COLO668 (cell line): ENCODE measurements at regions not wholly inside any gene's neighbourhood (a gene's known extent, or its start where the extent isn't known, plus 50 kb on each side); places are given as distances from the start of the nearest gene placed in this dataset.
A peak's percentile ranks its signal among the peaks of the same experiment; 100 is the strongest.

Source experiments
- DNase-seq: peaks from one replicate; lab custom pipeline; 2025; ENCODE audit not compliant: unreplicated experiment; lab: John Stamatoyannopoulos, UW

DNA sequence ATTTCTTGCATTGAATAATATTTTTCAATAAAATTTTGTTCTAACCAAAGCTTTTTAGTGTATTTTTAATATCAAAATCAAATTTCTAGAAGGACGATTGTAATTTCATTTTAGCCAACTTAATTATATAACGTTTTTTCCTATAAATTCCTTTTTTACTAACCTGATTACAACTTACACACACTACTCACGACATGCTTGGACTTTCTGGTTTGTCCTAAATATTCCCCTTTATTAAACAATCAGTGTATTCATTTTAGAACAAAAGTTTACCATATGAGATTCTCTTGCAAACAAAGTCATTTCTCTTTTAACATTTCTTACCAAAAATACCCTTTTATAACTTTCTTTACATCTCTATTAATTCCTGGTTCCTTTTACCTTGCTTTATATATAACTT, 173.7 kb downstream of the PWWP3B start:
- DNase-seq, result no peak

DNA sequence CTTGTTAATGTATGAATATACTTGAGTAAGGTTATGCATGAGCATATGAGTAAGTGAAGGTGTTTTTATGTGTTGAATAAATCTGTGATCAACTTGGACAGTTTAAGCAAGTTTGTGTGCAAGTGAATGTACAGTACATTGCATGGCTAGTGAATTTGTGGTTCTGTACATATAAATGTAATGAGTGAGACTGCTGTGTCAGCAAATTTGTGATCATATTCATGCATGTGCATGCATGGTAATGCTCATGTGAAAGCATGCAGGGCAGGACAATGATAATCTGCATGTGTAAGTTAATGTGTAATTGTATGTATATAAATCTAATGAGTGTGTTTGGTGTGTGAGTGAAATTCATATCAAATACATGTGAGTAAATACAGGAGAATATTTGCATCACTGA, 188.5 kb downstream of the PWWP3B start:
- DNase-seq, result no peak

DNA sequence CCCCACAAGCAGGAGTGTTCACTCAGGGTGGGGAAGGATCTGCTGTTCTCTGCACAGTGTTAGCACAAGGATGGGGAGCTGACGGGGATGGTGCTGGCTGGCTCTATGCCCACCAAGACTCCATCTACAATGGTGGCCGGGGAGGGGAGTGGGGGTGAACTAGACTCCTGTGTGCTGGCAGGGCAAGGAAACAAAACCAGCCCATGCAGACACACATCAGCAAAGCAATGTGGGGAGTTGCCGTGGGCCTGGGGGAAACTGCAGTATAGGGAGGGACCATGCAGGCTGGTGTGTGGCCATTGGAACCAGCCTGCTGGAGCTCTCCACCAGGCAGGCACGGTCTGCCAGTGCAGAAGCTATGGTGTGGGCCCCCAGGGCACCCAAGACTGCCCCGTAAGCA, 195.1 kb downstream of the PWWP3B start:
- DNase-seq, result no peak

DNA sequence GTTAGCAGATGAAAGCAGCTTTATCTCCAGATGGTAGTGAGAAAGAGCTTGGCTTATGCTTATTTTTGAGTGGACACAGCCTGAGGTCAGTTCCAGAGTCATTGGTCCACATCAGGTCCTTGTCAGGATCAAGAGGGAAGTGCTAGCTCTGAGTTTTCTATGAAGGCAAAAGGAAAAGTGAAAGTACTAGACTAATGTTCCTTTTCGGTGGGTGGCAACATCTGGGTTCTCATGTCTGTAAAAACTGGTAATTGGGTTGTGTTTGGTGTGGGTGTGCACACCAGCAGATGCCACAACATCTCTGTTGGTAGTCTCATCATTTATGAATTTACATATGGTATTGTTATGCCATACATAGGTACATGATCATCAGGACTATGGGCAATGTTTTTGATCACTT, 210.5 kb downstream of the PWWP3B start:
- no peak for DNase-seq

DNA sequence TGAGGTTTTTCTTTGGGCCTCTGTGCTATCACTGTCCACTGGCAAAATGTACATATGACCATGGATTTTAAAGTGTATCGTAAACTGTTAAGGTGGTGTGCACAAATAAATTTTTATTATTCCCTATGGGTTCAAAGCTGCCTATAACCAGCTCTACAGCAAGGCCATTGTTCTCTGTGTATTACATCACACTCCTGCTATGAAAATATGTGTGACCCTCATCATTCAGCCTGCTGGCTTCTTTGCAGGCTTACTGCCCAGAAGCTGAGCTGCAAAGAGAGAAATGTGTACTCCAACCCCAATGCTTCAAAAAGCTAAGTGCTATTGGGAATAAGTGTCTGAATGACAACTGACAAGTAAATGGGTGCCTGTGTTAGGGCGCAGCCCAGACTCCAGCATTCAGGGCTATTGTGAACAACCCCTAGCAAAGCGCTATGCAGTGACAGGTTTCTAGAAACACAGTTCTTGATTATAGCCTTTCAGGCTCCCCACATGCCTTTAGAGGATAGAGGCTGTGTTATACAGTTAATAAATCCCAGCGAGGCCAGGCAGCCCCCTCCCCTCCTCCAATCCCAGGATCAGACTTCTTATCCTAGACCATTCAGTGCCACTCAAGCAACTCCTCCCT, 220.4 kb upstream of the RADX start:
- DNase-seq, result no peak

DNA sequence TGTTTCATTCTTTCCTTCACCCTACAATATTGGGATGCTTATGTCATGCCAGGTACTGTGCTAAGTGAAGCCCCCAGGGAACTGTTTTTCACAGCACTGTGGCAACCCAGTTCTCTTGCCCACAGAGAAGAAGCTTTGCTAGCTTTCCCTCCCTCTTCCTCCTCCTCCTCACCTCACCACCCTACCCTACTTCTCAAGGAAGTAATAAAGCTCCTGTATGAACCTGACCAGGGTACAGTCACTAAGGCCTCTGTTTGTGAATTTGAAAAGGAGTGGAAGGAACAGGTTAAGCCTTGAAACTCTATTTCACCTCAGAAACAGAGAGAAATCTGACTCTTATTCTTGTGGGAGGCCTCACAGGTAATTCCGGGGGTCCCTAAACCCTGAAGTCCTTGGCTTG, 219.4 kb upstream of the RADX start:
- DNase-seq, result no peak

DNA sequence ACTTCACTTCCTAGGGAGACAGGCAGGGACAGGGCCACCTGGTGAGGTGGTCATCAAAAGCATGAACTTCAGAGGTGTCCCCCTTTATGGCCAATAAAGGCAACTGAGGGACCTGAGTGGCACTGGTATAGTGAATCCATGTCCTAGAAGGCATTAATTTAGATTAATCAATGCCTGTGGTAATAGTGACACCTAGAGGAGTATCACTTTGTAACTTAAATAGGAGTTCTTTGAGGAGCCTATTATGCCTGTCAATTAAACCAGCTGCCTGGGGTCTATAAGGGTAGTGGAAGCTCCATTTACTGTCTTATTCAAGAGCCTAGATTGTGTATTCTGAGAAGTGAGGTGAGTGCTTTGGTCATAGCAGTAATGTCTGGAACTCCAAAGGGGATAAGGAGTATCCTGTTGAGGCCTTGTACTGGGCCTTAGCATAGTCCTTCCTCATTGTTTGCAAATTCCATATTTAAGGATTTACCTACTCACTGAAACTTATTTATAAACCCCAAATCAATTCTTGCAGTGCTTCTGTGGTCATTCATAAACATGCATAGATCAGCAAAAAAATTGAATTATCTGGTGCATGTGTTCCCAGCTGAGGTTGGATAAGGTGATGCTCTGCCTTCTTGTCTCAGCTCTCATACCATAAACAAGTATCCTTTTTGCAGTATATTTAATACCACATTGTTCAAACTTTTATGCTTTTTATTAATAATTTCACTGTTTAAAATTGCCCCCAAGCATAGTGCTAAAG, 213.8 kb upstream of the RADX start:
- DNase-seq, result no peak

DNA sequence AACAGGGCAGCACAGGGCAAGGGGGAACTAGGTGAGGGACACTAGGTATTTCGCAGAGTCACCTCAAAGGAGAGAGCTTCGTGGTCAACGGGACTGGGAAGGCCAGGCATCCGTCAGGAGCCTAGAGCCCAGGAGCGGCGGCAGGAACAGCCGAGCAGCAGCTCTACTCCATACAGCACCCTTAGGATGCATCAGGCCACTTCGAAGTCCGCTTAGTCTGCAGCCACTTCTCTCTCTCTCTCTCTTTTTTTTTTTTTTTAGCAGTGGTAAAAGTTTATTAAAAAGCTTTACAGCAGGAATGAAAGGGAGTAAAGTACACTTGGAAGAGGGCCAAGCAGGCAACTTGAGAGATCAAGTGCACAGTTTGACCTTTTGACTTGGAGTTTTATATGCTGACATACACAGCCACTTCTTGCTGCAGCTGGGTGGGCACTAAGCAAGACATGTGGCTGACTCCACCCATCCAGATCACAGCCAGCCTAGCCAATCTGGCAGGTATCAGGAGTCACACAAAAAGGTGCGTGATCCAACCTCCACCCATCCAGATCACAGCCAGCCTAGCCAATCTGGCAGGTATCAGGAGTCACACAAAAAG, 209.7 kb upstream of the RADX start:
- DNase-seq, result no peak

DNA sequence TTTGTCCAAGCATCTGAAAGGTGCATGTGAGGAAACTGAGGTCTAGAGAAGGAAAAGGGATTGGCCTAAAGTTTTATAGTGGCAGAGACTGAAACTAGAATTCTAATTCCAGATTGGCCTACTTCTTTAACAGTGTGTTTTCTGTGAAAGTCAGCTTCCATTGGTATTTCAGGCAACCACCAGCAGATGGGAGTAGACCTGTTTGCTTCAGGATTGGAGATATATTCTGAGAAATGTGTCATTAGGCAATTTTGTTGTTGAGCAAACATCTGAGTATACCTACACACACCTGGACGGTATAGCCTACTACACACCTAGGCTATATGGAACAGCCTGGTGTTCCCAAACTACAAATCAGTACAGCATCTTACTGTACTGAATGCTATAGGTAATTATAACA, 207.3 kb upstream of the RADX start:
- DNase-seq, result no peak

DNA sequence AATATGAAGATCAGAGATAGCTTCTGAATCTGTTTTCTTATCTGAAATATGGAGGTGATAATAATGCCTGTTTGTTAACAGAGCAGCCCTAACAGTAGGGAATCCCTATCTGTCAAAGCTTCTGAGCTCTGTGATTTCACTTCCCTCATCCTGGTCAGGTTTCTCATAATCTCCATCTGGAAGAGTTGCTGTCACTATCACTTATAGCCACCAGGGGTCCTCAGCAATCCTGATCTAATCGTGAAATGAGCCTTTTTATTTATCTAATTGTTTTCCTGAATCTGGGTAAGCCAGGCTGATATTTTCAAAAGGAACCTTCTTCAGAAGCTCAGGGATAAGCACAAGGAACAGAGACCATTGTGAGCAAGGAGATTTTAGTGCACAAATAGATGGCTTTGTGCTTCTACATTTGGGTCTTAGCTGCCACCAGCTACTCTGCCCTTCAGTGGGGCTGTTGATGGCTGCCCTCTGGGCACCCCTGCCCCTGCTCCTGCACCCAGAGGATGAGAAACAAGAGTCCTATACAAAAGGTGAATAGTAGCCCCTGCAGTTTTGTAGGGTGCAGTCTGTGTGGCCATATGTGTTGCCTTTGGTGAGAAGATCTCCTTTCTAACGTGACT, 196.4 kb upstream of the RADX start:
- peak; percentile 6 for DNase-seq

DNA sequence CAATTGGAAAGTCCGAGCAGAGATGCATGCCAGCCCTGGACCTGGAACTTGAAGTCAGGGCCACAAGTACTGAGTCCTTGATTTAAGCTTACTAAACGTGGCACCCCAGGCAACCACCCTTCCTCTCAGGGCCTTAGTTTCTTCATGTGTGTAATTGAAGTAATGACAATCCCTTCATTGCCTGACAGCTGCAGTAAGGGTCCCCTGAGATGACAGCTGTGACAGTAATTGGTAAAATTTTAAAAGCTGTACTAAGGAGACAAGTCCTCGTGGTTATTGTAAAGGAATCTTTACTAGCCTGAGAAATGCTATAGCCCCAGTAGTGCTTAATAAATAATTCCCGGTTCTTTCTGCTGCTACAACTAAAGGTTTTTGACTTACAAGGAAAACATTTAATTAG, 175.1 kb upstream of the RADX start:
- DNase-seq, result no peak

DNA sequence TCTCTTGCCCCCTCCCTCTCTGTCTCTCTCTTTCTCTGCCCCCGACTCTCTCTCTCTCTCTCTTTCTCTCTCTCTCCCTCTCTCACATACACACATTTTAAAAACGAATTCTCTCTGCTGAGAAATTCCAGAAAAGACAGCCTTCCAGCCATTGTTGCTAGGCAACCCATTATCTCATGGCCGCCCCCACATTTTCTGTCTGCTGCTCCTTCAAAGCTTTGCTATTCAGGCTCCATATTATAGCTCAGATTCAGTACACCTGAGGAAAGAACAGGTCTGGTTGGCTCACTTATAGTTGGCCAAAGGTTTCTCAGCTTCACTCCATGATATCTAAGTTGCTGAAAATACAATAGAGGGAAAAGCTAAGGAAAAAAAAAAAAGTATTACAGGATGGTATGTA, 174.4 kb upstream of the RADX start:
- no peak for DNase-seq

DNA sequence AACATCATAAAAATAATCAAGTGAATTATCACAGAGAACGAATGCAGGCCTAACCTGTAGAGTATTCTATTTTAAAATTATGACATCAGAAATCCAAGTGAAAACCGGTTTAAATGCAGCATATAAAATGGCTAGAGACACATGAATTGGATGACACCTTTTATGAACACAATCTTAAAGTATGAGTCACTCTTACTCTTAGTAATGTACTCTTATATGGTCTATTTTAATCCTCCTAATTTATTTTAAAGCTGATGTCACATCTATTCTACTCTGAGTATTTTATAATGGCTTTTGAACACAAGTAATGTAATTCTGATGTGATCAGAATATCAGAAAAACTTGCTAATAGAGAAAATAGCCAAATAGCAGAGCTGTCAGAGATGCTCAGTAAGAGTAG, 161.4 kb upstream of the RADX start:
- no peak for DNase-seq

DNA sequence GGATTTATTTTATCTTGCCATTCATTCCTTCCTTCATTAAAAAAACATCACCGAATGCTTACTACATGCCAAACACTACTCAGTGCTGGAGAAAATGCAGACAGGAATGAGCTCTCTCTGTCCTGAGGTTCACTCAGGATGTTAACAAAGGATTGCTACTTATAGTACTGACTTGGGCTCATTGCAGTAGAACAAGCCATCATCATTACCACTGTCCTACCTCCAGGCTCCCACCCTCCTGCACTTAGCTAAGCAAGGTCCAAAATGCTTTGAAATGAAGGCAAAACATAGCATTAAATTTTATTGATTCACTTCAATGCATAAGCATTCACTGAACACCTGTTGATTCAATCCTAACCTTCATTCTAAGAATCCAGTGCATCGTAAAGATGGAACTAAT, 159.8 kb upstream of the RADX start:
- no peak for DNase-seq

DNA sequence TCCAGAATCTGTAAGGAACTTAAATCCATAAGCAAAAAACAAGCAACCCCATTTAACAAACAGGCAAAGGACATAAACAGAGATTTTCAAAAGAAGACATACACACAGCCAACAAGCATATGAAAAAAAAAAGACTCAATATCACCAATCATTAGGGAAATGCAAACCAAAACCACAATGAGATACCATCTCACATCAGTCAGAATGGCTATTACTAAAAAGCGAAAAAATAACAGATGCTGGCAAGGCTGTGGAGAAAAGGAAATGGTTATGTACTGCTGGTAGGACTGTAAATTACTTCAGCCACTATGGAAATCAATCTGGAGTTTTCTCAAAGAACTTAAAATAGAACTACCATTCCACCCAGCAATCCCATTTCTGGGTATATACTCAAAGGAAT, 156.8 kb upstream of the RADX start:
- DNase-seq, result no peak

DNA sequence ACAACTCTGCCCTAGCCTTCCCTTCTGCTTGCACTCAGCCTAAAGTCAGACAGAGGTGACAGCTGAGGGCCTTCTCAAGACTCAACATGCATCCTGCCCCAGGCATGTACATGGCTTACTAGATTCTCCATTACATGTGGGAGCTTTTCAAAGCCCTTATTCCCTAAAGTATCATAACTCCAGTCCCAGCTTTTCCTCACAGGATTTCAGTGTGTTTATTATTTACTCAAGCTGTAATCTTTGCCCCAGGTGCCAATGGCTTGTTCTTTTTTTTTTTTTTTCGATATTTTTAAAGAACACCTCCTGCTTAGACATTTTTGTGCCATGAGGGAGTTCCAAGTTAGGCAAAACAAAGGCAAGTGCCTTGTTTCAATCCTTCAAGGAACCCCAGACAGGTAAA, 154.0 kb upstream of the RADX start:
- no peak for DNase-seq

DNA sequence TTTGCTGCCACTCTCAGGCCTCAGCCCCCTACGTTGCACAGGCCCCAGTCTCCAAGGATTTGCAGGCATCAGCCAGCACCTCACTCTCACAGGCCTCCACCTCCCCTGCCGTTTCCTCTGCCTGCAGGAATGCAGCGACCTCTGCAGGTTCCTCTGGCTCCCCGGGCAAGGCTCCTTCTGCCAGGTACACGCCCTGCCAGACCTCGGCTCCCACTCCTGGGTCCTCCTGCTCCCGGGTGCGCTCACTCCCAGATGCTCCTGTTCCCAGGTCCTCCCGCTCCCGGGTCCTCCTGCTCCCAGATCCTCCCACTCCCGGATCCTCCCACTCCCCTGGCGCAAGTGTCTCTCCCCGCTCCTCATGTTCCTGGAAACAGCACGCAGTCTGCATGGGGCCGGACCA, 144.4 kb upstream of the RADX start:
- no peak for DNase-seq

DNA sequence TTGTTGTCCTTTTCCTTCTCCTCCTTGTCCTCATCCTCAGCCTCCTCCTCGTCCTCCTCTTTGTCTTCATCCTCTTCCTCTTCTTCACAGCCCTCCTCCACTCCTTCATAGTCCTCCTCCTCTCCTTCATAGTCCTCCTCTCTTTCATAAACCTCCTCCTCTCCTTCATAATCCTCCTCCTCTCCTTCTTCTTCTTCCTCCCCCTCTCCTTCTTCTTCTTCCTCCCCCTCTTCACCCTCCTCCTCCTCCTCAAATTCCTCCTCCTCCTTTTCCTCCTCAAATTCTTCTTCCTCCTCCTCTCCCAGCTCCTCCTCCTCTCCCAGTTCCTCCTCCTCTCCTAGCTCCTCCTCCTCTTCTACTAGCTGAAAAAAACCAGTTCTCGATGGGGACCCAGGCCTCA, 143.8 kb upstream of the RADX start:
- no peak for DNase-seq

DNA sequence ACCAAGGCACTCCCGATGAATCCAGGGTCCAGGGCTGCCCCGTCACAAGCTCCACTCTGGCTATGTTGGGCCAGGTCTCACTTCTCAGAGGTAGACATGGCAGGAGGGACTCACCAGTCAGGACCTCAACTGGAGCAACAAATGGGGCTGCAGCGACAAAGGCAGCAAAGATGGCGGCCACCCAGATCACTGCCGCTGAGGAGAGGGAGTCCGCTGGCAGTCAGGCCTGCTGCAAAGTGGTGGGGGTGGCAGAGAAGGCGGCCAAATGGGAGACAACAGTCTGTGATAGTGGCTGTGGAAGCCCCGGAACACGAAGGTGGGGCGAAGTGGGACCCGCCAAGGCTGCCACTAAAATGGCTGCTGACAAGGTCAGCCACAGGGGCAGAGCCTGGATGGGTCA, 143.3 kb upstream of the RADX start:
- no peak for DNase-seq

DNA sequence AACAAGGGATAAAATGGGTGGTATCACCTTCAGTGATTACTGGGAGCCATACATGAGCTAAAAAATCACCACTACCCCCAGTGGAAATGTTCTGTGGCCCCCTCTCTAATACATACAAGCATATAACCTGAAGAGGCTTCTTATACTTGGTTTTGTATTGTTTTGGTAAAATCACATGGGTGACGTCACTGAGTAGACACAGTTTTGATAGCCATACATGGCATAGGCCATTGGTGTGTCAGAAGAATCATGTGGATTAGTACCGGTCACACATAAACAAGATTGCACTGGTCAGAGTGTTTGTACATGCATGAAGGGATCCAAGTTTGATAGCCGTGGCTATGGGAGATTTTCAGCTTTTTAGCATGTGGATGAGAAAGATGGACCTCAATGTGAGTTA, 131.9 kb upstream of the RADX start:
- no peak for DNase-seq

DNA sequence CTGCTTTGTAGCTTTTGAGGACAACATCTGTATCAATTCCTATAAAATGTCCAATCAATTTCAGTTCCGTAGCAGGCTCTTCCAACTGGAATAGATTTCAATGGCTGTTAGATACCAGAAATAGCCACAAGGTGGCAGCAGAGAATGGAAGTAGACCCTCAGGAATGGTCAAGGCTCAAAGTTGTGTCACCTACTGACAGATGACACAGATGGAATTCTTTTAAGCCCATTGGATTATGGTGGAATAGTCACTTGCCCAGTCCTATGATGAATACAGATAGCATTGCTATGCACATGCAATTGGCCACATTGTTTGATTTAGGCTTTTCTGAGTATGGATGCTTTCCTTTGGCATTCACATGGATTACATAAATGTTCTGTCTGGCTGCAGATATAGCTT, 130.4 kb upstream of the RADX start:
- peak; percentile 48 for DNase-seq

DNA sequence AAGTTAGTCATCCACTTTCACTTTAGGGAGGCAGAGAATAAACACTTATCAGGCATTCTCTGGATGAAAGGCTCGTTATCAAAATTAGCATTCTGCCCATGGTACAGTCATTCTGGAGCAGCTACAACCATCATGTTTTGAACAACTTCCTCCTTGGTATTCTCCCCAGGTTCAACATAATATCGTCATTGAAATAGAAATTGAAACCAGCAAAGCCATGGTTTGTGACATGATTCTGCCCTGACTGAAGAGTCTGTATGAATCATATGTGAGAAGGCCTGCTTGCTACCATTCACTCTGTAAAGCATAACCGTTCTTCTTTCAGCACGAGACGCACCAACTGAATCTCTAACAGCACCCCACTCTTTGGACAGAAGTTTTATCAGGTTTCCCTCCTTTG, 127.5 kb upstream of the RADX start:
- no peak for DNase-seq
